ENCODE measurements at regions not wholly inside any gene's neighbourhood (a gene's known extent, or its start where the extent isn't known, plus 50 kb on each side); places are given as distances from the start of the nearest gene placed in this dataset.
"Not testable (repeated sequence)": the region's sequence is repeated elsewhere in the genome, so short reads cannot be mapped to it uniquely, and the experiment has no call there.

DNA sequence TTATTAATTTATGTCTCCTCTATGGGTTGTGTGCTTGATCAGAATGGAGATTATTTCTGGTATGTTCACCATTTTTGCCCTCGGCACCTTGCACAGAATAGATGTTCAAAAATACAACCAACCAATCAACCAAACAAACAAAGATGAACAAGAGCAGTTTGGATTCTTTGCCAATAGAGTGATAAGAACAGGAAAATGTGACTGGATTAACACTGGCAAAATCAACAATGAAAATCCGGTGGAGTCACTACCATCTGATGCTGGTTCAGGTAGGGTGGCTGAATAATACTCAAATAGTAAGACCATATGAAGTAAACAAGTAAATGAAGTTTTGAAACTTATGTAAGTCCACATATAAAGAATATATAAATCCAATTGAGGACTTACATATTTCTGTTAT, 685.0 kb upstream of the EPHA5 start:
- no peak for DNase-seq

DNA sequence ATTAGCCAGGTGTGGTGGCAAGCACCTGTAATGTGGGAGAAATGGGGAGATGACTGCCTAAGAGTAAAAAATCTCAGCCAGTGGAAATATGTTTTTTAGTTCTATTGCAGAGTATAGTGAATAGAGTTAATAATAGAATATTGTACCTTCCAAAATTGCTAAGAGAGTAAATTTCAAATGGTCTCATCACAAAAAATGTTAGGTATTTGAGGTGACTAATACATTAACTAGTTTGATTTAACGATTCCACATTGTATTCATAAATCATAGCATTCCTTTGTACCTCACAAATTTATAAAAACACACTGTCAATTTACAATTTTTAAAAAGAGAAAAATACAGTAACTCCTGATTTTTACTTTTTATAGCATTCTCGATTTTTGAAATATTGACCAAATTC, 681.5 kb upstream of the EPHA5 start:
- no peak for DNase-seq

DNA sequence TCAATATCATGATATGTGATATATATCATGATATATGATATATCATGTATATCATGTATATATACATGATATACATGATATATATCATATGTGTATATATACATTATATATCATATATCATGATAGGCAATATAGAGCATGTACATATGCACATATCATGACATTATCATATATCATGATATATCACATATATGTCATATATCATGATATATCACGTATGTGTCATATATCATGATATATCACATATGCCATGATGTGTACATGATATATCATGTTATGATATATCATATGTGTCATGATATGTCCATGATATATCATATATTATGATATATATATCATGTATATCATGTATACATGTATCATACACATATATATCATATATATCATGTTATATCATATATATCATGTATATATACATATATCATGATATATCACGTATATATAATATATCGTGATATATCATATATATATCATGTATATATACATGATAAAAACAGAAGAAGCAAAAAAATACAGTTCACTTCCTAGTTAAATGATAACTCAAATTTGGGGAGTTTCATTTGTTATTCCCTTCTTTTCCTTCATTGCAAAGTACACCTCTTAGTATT, 670.1 kb upstream of the EPHA5 start:
- DNase-seq: no peak

DNA sequence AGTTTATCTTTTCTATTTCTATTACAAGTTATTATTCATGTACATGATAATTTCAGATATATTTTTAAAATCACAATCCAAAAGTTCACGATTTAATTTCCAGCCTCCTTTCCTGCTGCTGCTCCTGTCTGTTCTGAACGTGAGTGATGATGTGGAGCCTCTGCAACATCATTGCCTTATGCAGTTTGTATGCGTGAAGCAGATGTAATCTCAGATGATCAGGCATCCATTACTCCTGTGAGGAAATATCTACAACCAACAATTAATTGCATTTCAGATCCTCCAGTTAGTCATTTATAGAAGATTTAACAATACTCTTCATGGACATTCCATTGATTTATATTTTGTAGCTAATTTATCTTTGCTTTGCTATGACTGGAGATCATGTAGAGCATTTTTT, 668.7 kb upstream of the EPHA5 start:
- DNase-seq: no peak

DNA sequence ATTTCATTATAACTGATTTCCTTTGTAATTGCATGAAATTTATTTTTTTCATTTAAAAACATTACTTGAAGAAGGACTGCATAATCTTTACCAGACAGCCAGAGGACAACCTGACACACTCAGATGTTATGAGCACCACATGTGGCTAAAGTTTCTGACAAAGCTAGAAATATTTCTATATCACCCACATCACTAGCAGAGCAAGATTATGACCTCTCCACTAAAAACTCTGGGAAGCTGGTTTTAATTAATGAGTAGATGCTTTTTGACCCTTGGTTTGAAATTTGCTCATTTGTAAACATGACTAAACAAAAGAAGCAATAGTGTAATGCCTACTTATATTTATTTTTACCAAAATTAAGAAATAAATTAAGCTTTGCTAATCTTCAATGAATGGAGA, 661.5 kb upstream of the EPHA5 start:
- no peak for DNase-seq

DNA sequence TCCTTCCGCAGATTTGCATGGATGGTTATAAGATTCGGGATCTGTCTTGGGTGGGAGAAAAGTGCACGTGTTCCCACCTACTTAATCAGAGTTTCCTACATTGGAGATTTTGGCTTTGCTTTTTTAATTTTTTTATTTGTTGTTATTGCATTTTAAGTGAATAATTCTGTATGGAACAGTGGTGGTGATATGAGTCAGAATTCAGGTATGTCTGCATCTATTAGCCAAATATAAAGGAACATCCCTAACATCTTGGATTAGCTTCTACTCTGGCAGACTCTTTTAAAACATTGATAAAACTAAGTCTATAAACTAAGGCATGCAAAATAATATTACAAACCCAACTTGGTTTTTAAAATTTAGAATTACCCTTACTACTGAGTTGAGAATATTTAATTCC, 659.8 kb upstream of the EPHA5 start:
- DNase-seq: no peak

DNA sequence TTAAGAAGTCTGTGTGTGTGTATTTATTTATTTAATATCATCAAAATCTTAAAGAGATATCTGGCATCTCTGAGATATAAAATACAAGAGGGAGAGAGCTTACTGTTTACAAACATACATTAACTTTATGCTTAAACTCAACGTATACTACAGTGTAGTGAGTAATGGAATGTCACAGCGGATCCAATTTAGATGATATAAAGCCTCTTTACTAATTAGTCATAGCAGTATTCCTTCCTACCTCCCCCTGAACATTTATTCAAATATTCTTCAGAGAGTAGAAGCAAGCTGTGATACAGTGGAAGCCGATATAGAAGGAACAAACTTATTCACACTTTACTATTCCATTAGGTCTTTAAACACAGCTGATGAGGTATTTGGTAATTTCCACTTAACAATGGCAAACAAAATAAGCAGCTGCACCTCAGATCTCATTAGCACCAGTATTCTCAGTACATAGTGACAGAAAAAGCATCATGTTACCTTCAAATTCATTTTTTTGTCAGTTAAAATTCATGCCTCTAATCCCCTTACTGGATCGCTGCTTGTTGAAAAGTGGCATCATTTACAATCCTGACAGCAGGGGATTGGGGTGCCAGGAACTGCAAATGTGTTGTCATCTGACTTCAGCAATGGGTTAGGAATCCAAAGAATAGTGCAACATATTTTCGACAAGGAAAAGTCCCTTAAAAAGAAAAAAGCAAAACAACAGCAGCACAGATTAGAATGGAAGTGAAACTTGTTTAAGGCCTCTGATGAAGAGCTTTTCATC, 658.7 kb upstream of the EPHA5 start:
- no peak for DNase-seq

DNA sequence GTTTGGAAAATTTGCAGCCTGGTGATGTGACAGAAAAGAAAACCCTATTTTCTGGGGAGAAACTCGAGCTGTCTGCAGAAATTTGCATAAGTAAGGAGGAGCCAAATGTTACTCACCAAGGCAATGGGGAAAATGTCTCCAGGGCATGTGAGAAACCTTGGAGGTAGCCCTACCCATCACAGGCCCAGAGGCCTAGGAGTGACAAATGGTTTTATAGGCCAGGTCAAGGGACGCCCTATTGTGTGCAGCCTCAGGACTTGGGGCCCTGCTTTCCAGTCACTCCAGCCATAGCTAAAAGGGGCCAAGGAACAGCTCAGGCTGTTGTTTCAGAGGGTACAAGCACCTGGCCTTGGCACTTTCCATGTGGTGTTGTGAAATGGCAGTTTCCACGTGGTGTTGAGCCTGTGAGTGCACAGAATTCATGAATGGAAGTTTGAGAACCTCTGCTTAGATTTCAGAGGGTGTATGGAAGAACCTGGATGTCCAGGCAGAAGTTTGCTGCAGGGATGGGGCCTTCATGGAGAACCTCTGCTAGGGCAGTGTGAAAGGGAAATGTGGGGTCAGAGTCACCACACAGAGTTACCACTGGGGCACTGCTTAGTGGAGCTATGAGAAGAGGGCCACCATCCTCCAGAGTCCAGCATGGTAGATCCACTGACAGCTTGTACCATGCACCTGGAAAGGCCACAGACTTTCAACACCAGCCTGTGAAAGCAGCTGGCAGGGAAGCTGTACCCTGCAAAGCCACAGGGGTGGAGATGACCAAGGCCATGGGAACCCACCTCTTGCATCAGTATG, 637.6 kb upstream of the EPHA5 start:
- DNase-seq: no peak

GRCh38 chr4:66300336-66300934, 630.1 kb upstream of the EPHA5 start:
- no peak for DNase-seq

- DNase-seq: no peak
Observed at GRCh38 chr4:66298569-66298968, 628.3 kb upstream of the EPHA5 start.

DNA sequence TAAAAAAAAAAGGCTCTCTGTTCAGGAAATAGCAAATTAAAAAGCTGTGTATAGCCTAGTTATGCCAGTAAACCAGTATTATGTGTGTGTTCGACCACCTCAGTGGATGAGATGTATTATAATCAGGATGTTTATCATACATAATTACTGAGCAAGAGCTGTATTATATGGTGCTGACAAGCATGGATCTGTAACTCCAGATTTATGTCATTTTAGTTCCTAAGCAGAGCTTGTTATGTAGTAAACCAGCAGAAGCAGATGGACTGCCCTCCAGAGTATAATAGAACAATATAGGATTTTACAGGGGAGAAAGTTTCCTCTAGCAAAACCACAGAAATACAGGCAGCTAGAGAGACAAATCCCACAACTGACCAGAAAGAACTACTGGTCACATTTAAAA, 627.4 kb upstream of the EPHA5 start:
- no peak for DNase-seq

- DNase-seq: no peak
Observed at GRCh38 chr4:66294638-66295037, 624.3 kb upstream of the EPHA5 start.

GRCh38 chr4:66284991-66285451, 614.7 kb upstream of the EPHA5 start:
- no peak for DNase-seq

DNA sequence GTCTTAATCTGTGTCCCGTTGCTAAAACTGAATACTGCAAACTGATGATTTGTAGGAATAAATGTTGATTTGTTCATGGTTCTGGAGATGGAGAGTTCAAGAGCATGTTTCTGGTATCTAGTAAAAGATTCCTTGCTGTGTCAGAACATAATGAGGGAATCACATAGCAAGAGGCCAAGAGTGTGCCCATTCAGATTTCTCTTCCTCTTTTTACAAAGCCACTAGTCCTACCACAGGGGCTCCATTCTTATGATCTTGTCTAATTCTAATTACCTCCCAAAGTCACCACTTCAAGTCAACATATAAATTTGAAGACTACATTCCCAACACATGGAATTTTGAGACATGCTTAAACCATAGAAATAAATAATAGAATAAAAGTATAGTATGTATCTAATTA, 608.8 kb upstream of the EPHA5 start:
- DNase-seq: no peak

DNA sequence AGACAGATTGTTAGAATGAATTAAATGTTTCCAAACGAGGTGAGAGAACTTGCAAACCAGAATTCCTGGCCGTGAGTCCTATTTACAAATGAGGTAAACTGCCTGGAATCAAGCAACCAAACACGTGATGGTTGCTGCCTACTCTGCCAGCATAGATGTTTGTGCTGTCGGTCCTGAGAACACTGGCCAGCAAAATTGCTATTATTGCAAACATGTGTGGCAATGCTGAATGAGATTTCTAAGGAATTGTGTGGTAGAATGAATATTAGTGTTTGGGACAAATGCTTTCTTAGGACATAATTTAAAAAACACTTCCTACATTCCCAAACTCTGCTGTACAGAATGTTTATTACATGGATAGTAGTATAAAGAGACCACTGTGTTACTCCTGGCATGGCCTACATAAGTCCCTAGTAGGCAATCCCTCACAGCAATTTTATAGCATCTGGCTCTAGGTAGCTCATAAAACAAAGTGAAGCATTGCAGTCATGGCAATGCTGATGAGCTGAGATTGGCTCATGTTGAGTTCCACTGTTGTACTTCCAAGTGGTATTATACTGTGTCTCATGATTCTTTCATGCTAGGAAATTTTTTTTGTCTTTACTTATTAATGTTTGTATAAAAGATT, 605.2 kb upstream of the EPHA5 start:
- no peak for DNase-seq

- DNase-seq: no peak
Observed at GRCh38 chr4:66273110-66273509, 602.8 kb upstream of the EPHA5 start.

GRCh38 chr4:66270356-66270755, 600.1 kb upstream of the EPHA5 start:
- DNase-seq: not testable (repeated sequence)

GRCh38 chr4:66266554-66266953, 596.3 kb upstream of the EPHA5 start:
- DNase-seq: not testable (repeated sequence)

GRCh38 chr4:66266035-66266434, 595.7 kb upstream of the EPHA5 start:
- DNase-seq: no peak

DNA sequence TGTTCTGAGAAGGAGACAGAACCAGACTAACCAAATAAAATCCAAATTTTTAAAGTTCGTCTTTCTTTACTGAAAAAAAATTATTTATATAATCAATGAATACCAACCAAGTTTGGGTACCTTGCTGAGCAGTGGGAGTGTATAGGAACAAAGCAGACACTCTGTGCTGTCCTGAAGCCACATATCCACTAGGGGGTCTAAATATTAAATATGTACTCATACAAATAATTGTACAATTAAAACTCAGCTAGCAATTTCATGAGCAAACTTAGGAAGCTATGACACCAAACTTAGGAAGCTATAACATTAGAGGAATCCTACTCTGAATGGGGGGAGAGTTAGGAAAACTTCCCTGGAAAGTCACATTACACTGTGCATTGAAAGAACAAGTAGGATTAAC, 582.0 kb upstream of the EPHA5 start:
- DNase-seq: no peak

- no peak for DNase-seq
Observed at GRCh38 chr4:66246643-66247042, 576.4 kb upstream of the EPHA5 start.

DNA sequence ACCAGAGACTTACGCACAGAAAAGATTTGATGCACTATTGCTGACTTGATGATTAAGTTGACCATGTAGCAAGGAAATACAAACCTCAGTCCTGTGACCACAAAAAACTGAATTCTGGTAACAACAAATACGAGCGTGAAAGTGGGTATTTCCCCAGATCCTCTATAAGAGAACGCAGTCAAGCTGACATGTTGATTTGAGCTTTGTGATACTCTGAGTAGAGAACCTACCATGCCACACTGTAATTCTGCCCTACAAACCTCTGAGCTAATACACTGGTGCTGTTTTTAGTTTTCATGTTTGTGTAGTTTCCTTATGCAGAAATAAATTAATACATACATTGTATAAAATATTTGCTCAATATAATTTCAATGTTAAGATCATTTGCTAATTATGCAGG, 565.6 kb upstream of the EPHA5 start:
- DNase-seq: no peak

GRCh38 chr4:66229885-66230284, 559.6 kb upstream of the EPHA5 start:
- DNase-seq: no peak

Data from CD4-positive, alpha-beta T cell treated with Interleukin-4 for 4 hours (primary cell).